ENCODE measurements at regions not wholly inside any gene's neighbourhood (a gene's known extent, or its start where the extent isn't known, plus 50 kb on each side); places are given as distances from the start of the nearest gene placed in this dataset.

- Histone ChIP-seq H3K36me3 (ENCODE audit: insufficient read depth, insufficient read length, low read length) (no peaks in the 10 kb centered on the region), H3K4me3 (ENCODE audit: insufficient read length, low read depth) (no peak overlapping the region), H3K9ac (ENCODE audit: insufficient read length, low read depth) (no peak overlapping the region), H3K9me3 (ENCODE audit: insufficient read depth, low read length) (peaks cover 11% of the 10 kb centered on the region; the same call in 1 of the 2 replicates), H3K27me3 (ENCODE audit: insufficient read depth, insufficient read length) (no peaks in the 10 kb centered on the region), H3K4me1 (ENCODE audit: insufficient read depth, insufficient read length) (peaks cover 5% of the 10 kb centered on the region)
- TF ChIP-seq ZNF274 (IDR thresholded peaks at IDR 0.05; ENCODE audit: low read depth, low read length) (no peak), SUZ12 (IDR thresholded peaks at IDR 0.05; ENCODE audit: extremely low read depth, insufficient read depth, insufficient read length) (no peak), YY1 (IDR thresholded peaks at IDR 0.05; ENCODE audit: insufficient read depth, insufficient read length) (no peak)
- no peak for DNase-seq (ENCODE audit: low read depth, low spot score)
Observed at GRCh38 chrX:39866229-39866628, 231.5 kb downstream of the BCOR start.

- no peak for TF ChIP-seq SUZ12 (IDR thresholded peaks at IDR 0.05; ENCODE audit: extremely low read depth, insufficient read depth, insufficient read length)
- TF ChIP-seq ZNF274 (IDR thresholded peaks at IDR 0.05; ENCODE audit: low read depth, low read length), result no peak
- no peak for TF ChIP-seq YY1 (IDR thresholded peaks at IDR 0.05; ENCODE audit: insufficient read depth, insufficient read length)
- no peak overlapping the region for H3K9ac ChIP-seq (ENCODE audit: insufficient read length, low read depth)
- no peak for DNase-seq (ENCODE audit: low read depth, low spot score)
- H3K36me3 ChIP-seq (ENCODE audit: insufficient read depth, insufficient read length, low read length), result no peaks in the 10 kb centered on the region
- no peaks in the 10 kb centered on the region for H3K9me3 ChIP-seq (ENCODE audit: insufficient read depth, low read length)
- H3K4me1 ChIP-seq (ENCODE audit: insufficient read depth, insufficient read length), result no peaks in the 10 kb centered on the region
- no peak overlapping the region for H3K4me3 ChIP-seq (ENCODE audit: insufficient read length, low read depth)
- no peaks in the 10 kb centered on the region for H3K27me3 ChIP-seq (ENCODE audit: insufficient read depth, insufficient read length)
Observed at GRCh38 chrX:39869846-39870601, 227.7 kb downstream of the BCOR start.

- no peaks in the 10 kb centered on the region for H3K27me3 ChIP-seq (ENCODE audit: insufficient read depth, insufficient read length)
- no peaks in the 10 kb centered on the region for H3K9me3 ChIP-seq (ENCODE audit: insufficient read depth, low read length)
- TF ChIP-seq YY1 (IDR thresholded peaks at IDR 0.05; ENCODE audit: insufficient read depth, insufficient read length), result no peak
- no peak for TF ChIP-seq SUZ12 (IDR thresholded peaks at IDR 0.05; ENCODE audit: extremely low read depth, insufficient read depth, insufficient read length)
- TF ChIP-seq ZNF274 (IDR thresholded peaks at IDR 0.05; ENCODE audit: low read depth, low read length), result no peak
- H3K4me1 ChIP-seq (ENCODE audit: insufficient read depth, insufficient read length), result no peaks in the 10 kb centered on the region
- no peak overlapping the region for H3K4me3 ChIP-seq (ENCODE audit: insufficient read length, low read depth)
- no peaks in the 10 kb centered on the region for H3K36me3 ChIP-seq (ENCODE audit: insufficient read depth, insufficient read length, low read length)
- H3K9ac ChIP-seq (ENCODE audit: insufficient read length, low read depth), result no peak overlapping the region
- DNase-seq (ENCODE audit: low read depth, low spot score), result no peak
Observed at GRCh38 chrX:39871648-39872047, 226.1 kb downstream of the BCOR start.

GRCh38 chrX:39873117-39873516, 224.6 kb downstream of the BCOR start:
- no peak for TF ChIP-seq SUZ12 (IDR thresholded peaks at IDR 0.05; ENCODE audit: extremely low read depth, insufficient read depth, insufficient read length)
- TF ChIP-seq YY1 (IDR thresholded peaks at IDR 0.05; ENCODE audit: insufficient read depth, insufficient read length), result no peak
- TF ChIP-seq ZNF274 (IDR thresholded peaks at IDR 0.05; ENCODE audit: low read depth, low read length), result no peak
- no peaks in the 10 kb centered on the region for H3K9me3 ChIP-seq (ENCODE audit: insufficient read depth, low read length)
- H3K36me3 ChIP-seq (ENCODE audit: insufficient read depth, insufficient read length, low read length), result no peaks in the 10 kb centered on the region

GRCh38 chrX:39874202-39874816, 223.4 kb downstream of the BCOR start:
- no peak for DNase-seq (ENCODE audit: low read depth, low spot score)
- no peak for TF ChIP-seq YY1 (IDR thresholded peaks at IDR 0.05; ENCODE audit: insufficient read depth, insufficient read length)
- Histone ChIP-seq H3K36me3 (ENCODE audit: insufficient read depth, insufficient read length, low read length) (no peaks in the 10 kb centered on the region), H3K9me3 (ENCODE audit: insufficient read depth, low read length) (no peaks in the 10 kb centered on the region), H3K27me3 (ENCODE audit: insufficient read depth, insufficient read length) (no peaks in the 10 kb centered on the region), H3K4me3 (ENCODE audit: insufficient read length, low read depth) (no peak overlapping the region), H3K9ac (ENCODE audit: insufficient read length, low read depth) (no peak overlapping the region), H3K4me1 (ENCODE audit: insufficient read depth, insufficient read length) (peaks cover 3% of the 10 kb centered on the region)

More at GRCh38 chrX:39873117-39873516, 224.6 kb downstream of the BCOR start:
- Histone ChIP-seq H3K4me1 (ENCODE audit: insufficient read depth, insufficient read length) (no peaks in the 10 kb centered on the region), H3K27me3 (ENCODE audit: insufficient read depth, insufficient read length) (no peaks in the 10 kb centered on the region), H3K4me3 (ENCODE audit: insufficient read length, low read depth) (no peak overlapping the region), H3K9ac (ENCODE audit: insufficient read length, low read depth) (no peak overlapping the region)
- DNase-seq (ENCODE audit: low read depth, low spot score), result no peak

- Histone ChIP-seq H3K36me3 (ENCODE audit: insufficient read depth, insufficient read length, low read length) (no peaks in the 10 kb centered on the region), H3K27me3 (ENCODE audit: insufficient read depth, insufficient read length) (no peaks in the 10 kb centered on the region), H3K9me3 (ENCODE audit: insufficient read depth, low read length) (no peaks in the 10 kb centered on the region), H3K4me3 (ENCODE audit: insufficient read length, low read depth) (no peak overlapping the region), H3K4me1 (ENCODE audit: insufficient read depth, insufficient read length) (peaks cover 3% of the 10 kb centered on the region), H3K9ac (ENCODE audit: insufficient read length, low read depth) (no peak overlapping the region)
- TF ChIP-seq ZNF274 (IDR thresholded peaks at IDR 0.05; ENCODE audit: low read depth, low read length), result no peak
- no peak for TF ChIP-seq SUZ12 (IDR thresholded peaks at IDR 0.05; ENCODE audit: extremely low read depth, insufficient read depth, insufficient read length)
- TF ChIP-seq YY1 (IDR thresholded peaks at IDR 0.05; ENCODE audit: insufficient read depth, insufficient read length), result no peak
- DNase-seq (ENCODE audit: low read depth, low spot score), result no peak
Observed at GRCh38 chrX:39875834-39876628, 221.7 kb downstream of the BCOR start.

- no peak for DNase-seq (ENCODE audit: low read depth, low spot score)
- Histone ChIP-seq H3K36me3 (ENCODE audit: insufficient read depth, insufficient read length, low read length) (no peaks in the 10 kb centered on the region), H3K4me3 (ENCODE audit: insufficient read length, low read depth) (no peak overlapping the region), H3K27me3 (ENCODE audit: insufficient read depth, insufficient read length) (no peaks in the 10 kb centered on the region), H3K9me3 (ENCODE audit: insufficient read depth, low read length) (no peaks in the 10 kb centered on the region), H3K4me1 (ENCODE audit: insufficient read depth, insufficient read length) (peaks cover 3% of the 10 kb centered on the region), H3K9ac (ENCODE audit: insufficient read length, low read depth) (no peak overlapping the region)
- TF ChIP-seq ZNF274 (IDR thresholded peaks at IDR 0.05; ENCODE audit: low read depth, low read length), result no peak
- no peak for TF ChIP-seq SUZ12 (IDR thresholded peaks at IDR 0.05; ENCODE audit: extremely low read depth, insufficient read depth, insufficient read length)
- TF ChIP-seq YY1 (IDR thresholded peaks at IDR 0.05; ENCODE audit: insufficient read depth, insufficient read length), result no peak
Observed at GRCh38 chrX:39877905-39878304, 219.9 kb downstream of the BCOR start.

All from NT2/D1 (cell line).